SK-N-SH (cell line): ENCODE measurements at regions not wholly inside any gene's neighbourhood (a gene's known extent, or its start where the extent isn't known, plus 50 kb on each side); places are given as distances from the start of the nearest gene placed in this dataset.

Source experiments
- CTCF ChIA-PET: fragments of 300-600, 350-600 bp; formaldehyde crosslinking; extraction: SDS; loops from one replicate; lab custom pipeline; 2021; lab: Yijun Ruan, JAX
- POLR2A ChIA-PET: fragments of 350-600 bp; sonication (Branson Sonifier 250); formaldehyde crosslinking; extraction: SDS; loops from one replicate; lab custom pipeline; 2020; ENCODE audit warnings: antibody characterized with exemption, inconsistent platforms; lab: Yijun Ruan, JAX
- DNase-seq: peaks from one replicate; pipeline ENCODE4 v3.0.0; 2012
- H2AFZ ChIP-seq: fragments of 200-600 bp; sonication (generic); 2 replicates; pipeline ENCODE4 v1.8.1; 2016; ENCODE audit warnings: antibody characterized with exemption, mild to moderate bottlenecking, low read depth
- H3F3A ChIP-seq: fragments of 200-600 bp; sonication (generic); replicated peaks from 2 replicates; pipeline ENCODE3; 2016; ENCODE audit warnings: antibody characterized with exemption, mild to moderate bottlenecking; ENCODE audit not compliant: insufficient read depth
- H3K27ac ChIP-seq, 2 experiments: fragments of 200-500 bp in 1 of 2; fragments of 200-600 bp in 1 of 2; sonication (Bioruptor generic) in 1 of 2; sonication (generic), shearing (Covaris generic) in 1 of 2; 2 replicates each; pipeline versions ENCODE4 v1.5.1 to v1.6.1; 2014 to 2016; ENCODE audit warnings: low read depth in 2 of 2, inconsistent platforms in 1 of 2, low read length in 1 of 2, mild to moderate bottlenecking in 1 of 2, mixed read lengths in 1 of 2
- H3K27me3 ChIP-seq: fragments of 200-600 bp; sonication (generic), shearing (Covaris generic); 2 replicates; pipeline ENCODE4 v1.6.1; 2016; ENCODE audit warnings: mixed run types; ENCODE audit not compliant: insufficient read depth
- H3K36me3 ChIP-seq, 2 experiments: fragments of 200-500 bp in 1 of 2; fragments of 200-600 bp in 1 of 2; sonication (Bioruptor generic) in 1 of 2; sonication (generic) in 1 of 2; replicated peaks in 1 of 2; 2 replicates each; pipeline versions ENCODE3 to v1.5.1; 2014 to 2016; ENCODE audit warnings: low read length in 1 of 2, mild to moderate bottlenecking in 1 of 2; ENCODE audit not compliant: insufficient read depth in 2 of 2, control insufficient read depth in 1 of 2
- H3K4me1 ChIP-seq, 2 experiments: fragments of 200-500 bp in 1 of 2; fragments of 200-600 bp in 1 of 2; sonication (Bioruptor generic) in 1 of 2; sonication (generic), shearing (Covaris generic) in 1 of 2; 2 replicates each; pipeline versions ENCODE4 v1.5.1 to v1.6.1; 2014 to 2016; ENCODE audit warnings: low read depth in 1 of 2, low read length in 1 of 2, mixed run types in 1 of 2; ENCODE audit not compliant: insufficient read depth in 2 of 2, control insufficient read depth in 1 of 2
- H3K4me2 ChIP-seq: fragments of 200-600 bp; sonication (generic), shearing (Covaris generic); 2 replicates; pipeline ENCODE4 v1.6.1; 2017; ENCODE audit warnings: mixed run types
- H3K4me3 ChIP-seq, 2 experiments: fragments of 200-500 bp in 1 of 2; fragments of 200-600 bp in 1 of 2; sonication (Bioruptor generic) in 1 of 2; sonication (generic), shearing (Covaris generic) in 1 of 2; 2 replicates each; pipeline versions ENCODE4 v1.5.1 to v1.8.1; 2014 to 2016; ENCODE audit warnings: low read depth in 2 of 2, inconsistent platforms in 1 of 2, low read length in 1 of 2, mild to moderate bottlenecking in 1 of 2, mixed read lengths in 1 of 2, moderate library complexity in 1 of 2
- H3K79me2 ChIP-seq: fragments of 200-600 bp; sonication (generic); 2 replicates; pipeline ENCODE4 v1.8.1; 2017; ENCODE audit warnings: mild to moderate bottlenecking; ENCODE audit not compliant: insufficient read depth
- H3K9ac ChIP-seq: fragments of 200-600 bp; sonication (generic); 2 replicates; pipeline ENCODE4 v1.6.1; 2017; ENCODE audit warnings: mixed run types
- H3K9me2 ChIP-seq: fragments of 200-600 bp; sonication (generic); 2 replicates; pipeline ENCODE4 v1.6.1; 2017; ENCODE audit warnings: mixed run types
- H3K9me3 ChIP-seq: fragments of 200-600 bp; sonication (generic); 2 replicates; pipeline ENCODE4 v1.6.1; 2017; ENCODE audit warnings: mixed run types, mild to moderate bottlenecking, moderate library complexity
- H4K20me1 ChIP-seq: fragments of 200-600 bp; sonication (generic); 2 replicates; pipeline ENCODE4 v1.6.1; 2017; ENCODE audit warnings: mild to moderate bottlenecking, mixed run types; ENCODE audit not compliant: insufficient read depth
- CHD2 ChIP-seq: fragments of 150-350 bp; IDR thresholded peaks from 2 replicates; pipeline ENCODE4 v1.6.1; 2018; ENCODE audit warnings: low read length; ENCODE audit not compliant: partially characterized antibody
- ELF1 ChIP-seq: IDR thresholded peaks from 2 replicates; pipeline ENCODE4 v1.4.0; 2012
- EP300 ChIP-seq, 2 experiments: IDR thresholded peaks; 2 replicates each; pipeline versions ENCODE4 v1.4.0 to v1.6.1; 2012; ENCODE audit warnings: borderline replicate concordance in 1 of 2, low read depth in 1 of 2, low read length in 1 of 2
- FOXJ3 ChIP-seq: sonication (generic); formaldehyde crosslinking; IDR thresholded peaks from 2 replicates; pipeline ENCODE4 v1.5.1; 2020; ENCODE audit warnings: mild to moderate bottlenecking, missing genetic modification reagents
- GATA2 ChIP-seq: sonication (generic); formaldehyde crosslinking; IDR thresholded peaks from 2 replicates; pipeline ENCODE4 v1.5.0; 2020; ENCODE audit warnings: mild to moderate bottlenecking, missing genetic modification reagents
- JUND ChIP-seq: IDR thresholded peaks from 2 replicates; pipeline ENCODE4 v1.4.0; 2012
- MEF2A ChIP-seq: IDR thresholded peaks from 2 replicates; pipeline ENCODE4 v1.4.0; 2012; ENCODE audit warnings: low read depth, borderline replicate concordance
- MXI1 ChIP-seq: IDR thresholded peaks from 2 replicates; pipeline ENCODE4 v1.6.1; 2012; ENCODE audit warnings: mild to moderate bottlenecking, low read depth, low read length, improper control_type of control experiment
- NRF1 ChIP-seq: IDR thresholded peaks from 2 replicates; pipeline ENCODE4 v1.6.1; 2012; ENCODE audit warnings: low read depth, mild to moderate bottlenecking, low read length
- POLR2AphosphoS5 ChIP-seq: IDR thresholded peaks from 2 replicates; pipeline ENCODE4 v1.6.1; 2012; ENCODE audit warnings: low read depth, low read length
- SIN3A ChIP-seq: IDR thresholded peaks from 2 replicates; pipeline ENCODE4 v1.6.1; 2012; ENCODE audit warnings: low read depth, mild to moderate bottlenecking, low read length, moderate library complexity, borderline replicate concordance
- TCF12 ChIP-seq: IDR thresholded peaks from 2 replicates; pipeline ENCODE4 v1.4.0; 2012
- WGBS: methylation state at CpG from one replicate; pipeline ENCODE4 v1.1.6; 2017; ENCODE audit warnings: low lambda C conversion rate; 5-methylcytosine and 5-hydroxymethylcytosine counted together
- TF ChIP-seq, protein P1 (sequence below): IDR thresholded peaks from 2 replicates; pipeline ENCODE4 v1.6.1; 2012; ENCODE audit warnings: mild to moderate bottlenecking, low read depth, low read length, moderate library complexity
- TF ChIP-seq, protein P2 (sequence below): IDR thresholded peaks from 2 replicates; pipeline ENCODE4 v1.4.0; 2012; ENCODE audit warnings: low read depth
- TF ChIP-seq, protein P3 (sequence below): IDR thresholded peaks from 2 replicates; pipeline ENCODE4 v1.4.0; 2012; ENCODE audit warnings: low read depth, borderline replicate concordance
- TF ChIP-seq, protein P4 (sequence below): IDR thresholded peaks from 2 replicates; pipeline ENCODE4 v1.4.0; 2012; ENCODE audit warnings: low read depth, borderline replicate concordance
- TF ChIP-seq, protein P5 (sequence below): fragments of 150-350 bp; IDR thresholded peaks from 2 replicates; pipeline ENCODE4 v1.6.1; 2016; ENCODE audit warnings: mild to moderate bottlenecking, low read depth, low read length
- TF ChIP-seq, protein P6 (sequence below): fragments of 200-600 bp; sonication (generic); IDR thresholded peaks from 2 replicates; pipeline ENCODE4 v1.6.1; 2017; ENCODE audit warnings: antibody characterized with exemption, mild to moderate bottlenecking, moderate library complexity

DNA sequence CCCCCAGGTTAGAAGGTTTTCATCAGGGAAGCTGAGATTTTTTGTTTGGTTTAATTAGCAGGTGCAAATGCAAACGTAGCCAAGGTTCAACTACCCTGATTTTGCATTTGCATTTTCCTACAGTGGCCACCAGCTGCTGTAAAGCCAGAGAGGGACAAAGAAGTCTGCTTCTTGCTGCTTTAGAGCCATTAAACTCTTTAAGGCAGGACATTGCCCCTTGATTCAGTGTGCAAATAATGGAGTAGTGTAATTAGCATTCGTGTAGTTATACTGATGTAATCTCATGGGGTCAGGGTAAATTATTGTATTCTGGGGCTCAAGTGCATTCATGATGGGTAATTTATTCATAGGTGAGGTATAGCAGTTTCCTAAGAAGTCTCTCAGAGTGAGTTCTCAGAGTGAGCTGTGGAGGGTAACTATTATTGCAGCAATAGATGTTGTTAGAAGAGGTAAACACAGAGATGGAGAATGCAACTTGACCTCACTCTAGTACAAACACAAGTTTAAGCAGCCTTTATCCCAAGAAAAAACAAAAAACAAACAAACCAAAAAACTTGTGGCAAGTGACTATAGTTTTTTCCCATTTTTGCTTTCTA is 526.5 kb downstream of the KIF4B start:
- Histone ChIP-seq H3K36me3 (no peaks in the 10 kb centered on the region), H3F3A (no peaks in the 10 kb centered on the region), H3K9ac (no peak overlapping the region), H3K4me2 (no peak overlapping the region), H3K9me2 (no peaks in the 10 kb centered on the region), H3K4me3 (no peak overlapping the region), H3K27me3 (no peaks in the 10 kb centered on the region), H3K4me1 (no peaks in the 10 kb centered on the region), H4K20me1 (no peaks in the 10 kb centered on the region), H3K79me2 (no peaks in the 10 kb centered on the region), H3K9me3 (no peaks in the 10 kb centered on the region), H2AFZ (no peak overlapping the region), H3K27ac (no peak overlapping the region)
- WGBS = 2% methylated on average over 2 of the region's 2 CpGs
- no peak for TF ChIP-seq JUND
- no peak for TF ChIP-seq POLR2AphosphoS5
- TF ChIP-seq, protein P1, sequence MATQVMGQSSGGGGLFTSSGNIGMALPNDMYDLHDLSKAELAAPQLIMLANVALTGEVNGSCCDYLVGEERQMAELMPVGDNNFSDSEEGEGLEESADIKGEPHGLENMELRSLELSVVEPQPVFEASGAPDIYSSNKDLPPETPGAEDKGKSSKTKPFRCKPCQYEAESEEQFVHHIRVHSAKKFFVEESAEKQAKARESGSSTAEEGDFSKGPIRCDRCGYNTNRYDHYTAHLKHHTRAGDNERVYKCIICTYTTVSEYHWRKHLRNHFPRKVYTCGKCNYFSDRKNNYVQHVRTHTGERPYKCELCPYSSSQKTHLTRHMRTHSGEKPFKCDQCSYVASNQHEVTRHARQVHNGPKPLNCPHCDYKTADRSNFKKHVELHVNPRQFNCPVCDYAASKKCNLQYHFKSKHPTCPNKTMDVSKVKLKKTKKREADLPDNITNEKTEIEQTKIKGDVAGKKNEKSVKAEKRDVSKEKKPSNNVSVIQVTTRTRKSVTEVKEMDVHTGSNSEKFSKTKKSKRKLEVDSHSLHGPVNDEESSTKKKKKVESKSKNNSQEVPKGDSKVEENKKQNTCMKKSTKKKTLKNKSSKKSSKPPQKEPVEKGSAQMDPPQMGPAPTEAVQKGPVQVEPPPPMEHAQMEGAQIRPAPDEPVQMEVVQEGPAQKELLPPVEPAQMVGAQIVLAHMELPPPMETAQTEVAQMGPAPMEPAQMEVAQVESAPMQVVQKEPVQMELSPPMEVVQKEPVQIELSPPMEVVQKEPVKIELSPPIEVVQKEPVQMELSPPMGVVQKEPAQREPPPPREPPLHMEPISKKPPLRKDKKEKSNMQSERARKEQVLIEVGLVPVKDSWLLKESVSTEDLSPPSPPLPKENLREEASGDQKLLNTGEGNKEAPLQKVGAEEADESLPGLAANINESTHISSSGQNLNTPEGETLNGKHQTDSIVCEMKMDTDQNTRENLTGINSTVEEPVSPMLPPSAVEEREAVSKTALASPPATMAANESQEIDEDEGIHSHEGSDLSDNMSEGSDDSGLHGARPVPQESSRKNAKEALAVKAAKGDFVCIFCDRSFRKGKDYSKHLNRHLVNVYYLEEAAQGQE = no peak
- no peak for TF ChIP-seq FOXJ3 (CRISPR knock-in tag)
- TF ChIP-seq, protein P2, sequence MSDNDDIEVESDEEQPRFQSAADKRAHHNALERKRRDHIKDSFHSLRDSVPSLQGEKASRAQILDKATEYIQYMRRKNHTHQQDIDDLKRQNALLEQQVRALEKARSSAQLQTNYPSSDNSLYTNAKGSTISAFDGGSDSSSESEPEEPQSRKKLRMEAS = no peak
- no peak for TF ChIP-seq GATA2 (CRISPR knock-in tag)
- no peak for TF ChIP-seq MEF2A
- TF ChIP-seq, protein P3, sequence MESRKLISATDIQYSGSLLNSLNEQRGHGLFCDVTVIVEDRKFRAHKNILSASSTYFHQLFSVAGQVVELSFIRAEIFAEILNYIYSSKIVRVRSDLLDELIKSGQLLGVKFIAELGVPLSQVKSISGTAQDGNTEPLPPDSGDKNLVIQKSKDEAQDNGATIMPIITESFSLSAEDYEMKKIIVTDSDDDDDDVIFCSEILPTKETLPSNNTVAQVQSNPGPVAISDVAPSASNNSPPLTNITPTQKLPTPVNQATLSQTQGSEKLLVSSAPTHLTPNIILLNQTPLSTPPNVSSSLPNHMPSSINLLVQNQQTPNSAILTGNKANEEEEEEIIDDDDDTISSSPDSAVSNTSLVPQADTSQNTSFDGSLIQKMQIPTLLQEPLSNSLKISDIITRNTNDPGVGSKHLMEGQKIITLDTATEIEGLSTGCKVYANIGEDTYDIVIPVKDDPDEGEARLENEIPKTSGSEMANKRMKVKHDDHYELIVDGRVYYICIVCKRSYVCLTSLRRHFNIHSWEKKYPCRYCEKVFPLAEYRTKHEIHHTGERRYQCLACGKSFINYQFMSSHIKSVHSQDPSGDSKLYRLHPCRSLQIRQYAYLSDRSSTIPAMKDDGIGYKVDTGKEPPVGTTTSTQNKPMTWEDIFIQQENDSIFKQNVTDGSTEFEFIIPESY = no peak
- TF ChIP-seq EP300 (IDR thresholded peaks at IDR 0.05; ENCODE audit: borderline replicate concordance in 1 of 2, low read depth in 1 of 2, low read length in 1 of 2) = no peak
- no peak for TF ChIP-seq CHD2
- no peak for TF ChIP-seq MXI1
- TF ChIP-seq, protein P4, sequence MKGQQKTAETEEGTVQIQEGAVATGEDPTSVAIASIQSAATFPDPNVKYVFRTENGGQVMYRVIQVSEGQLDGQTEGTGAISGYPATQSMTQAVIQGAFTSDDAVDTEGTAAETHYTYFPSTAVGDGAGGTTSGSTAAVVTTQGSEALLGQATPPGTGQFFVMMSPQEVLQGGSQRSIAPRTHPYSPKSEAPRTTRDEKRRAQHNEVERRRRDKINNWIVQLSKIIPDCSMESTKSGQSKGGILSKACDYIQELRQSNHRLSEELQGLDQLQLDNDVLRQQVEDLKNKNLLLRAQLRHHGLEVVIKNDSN = no peak
- TF ChIP-seq, protein P5, sequence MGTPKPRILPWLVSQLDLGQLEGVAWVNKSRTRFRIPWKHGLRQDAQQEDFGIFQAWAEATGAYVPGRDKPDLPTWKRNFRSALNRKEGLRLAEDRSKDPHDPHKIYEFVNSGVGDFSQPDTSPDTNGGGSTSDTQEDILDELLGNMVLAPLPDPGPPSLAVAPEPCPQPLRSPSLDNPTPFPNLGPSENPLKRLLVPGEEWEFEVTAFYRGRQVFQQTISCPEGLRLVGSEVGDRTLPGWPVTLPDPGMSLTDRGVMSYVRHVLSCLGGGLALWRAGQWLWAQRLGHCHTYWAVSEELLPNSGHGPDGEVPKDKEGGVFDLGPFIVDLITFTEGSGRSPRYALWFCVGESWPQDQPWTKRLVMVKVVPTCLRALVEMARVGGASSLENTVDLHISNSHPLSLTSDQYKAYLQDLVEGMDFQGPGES = no peak
- no peak for TF ChIP-seq TCF12
- TF ChIP-seq, protein P6, sequence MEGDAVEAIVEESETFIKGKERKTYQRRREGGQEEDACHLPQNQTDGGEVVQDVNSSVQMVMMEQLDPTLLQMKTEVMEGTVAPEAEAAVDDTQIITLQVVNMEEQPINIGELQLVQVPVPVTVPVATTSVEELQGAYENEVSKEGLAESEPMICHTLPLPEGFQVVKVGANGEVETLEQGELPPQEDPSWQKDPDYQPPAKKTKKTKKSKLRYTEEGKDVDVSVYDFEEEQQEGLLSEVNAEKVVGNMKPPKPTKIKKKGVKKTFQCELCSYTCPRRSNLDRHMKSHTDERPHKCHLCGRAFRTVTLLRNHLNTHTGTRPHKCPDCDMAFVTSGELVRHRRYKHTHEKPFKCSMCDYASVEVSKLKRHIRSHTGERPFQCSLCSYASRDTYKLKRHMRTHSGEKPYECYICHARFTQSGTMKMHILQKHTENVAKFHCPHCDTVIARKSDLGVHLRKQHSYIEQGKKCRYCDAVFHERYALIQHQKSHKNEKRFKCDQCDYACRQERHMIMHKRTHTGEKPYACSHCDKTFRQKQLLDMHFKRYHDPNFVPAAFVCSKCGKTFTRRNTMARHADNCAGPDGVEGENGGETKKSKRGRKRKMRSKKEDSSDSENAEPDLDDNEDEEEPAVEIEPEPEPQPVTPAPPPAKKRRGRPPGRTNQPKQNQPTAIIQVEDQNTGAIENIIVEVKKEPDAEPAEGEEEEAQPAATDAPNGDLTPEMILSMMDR = no peak
- TF ChIP-seq ELF1 = no peak
- TF ChIP-seq NRF1 = no peak
- no peak for TF ChIP-seq SIN3A
- POLR2A ChIA-PET = no interaction called here
- no peak for DNase-seq
- CTCF ChIA-PET = no interaction called here
